ENCODE measurements at regions not wholly inside any gene's neighbourhood (a gene's known extent, or its start where the extent isn't known, plus 50 kb on each side); places are given as distances from the start of the nearest gene placed in this dataset.

DNA sequence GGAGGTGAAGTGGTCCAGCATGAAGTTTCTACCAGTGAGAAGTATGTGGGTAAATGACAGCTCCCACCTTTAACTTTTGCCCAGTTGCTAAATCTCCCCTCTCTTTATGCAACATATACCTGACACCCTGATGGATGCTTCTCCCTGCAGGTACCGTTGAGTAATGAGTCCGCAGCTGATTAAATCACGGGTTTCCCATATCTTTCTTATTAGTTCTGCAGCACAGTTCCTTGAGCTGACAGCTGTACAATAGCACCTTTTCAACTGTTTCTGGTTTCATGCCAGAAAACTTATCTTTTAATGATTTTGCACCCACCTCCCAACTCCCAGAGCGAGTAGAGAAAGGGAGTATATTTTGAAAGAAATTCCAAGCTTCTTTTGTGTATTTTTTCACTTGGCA, 161.0 kb upstream of the TUT7 start:
- TF ChIP-seq, protein P1, sequence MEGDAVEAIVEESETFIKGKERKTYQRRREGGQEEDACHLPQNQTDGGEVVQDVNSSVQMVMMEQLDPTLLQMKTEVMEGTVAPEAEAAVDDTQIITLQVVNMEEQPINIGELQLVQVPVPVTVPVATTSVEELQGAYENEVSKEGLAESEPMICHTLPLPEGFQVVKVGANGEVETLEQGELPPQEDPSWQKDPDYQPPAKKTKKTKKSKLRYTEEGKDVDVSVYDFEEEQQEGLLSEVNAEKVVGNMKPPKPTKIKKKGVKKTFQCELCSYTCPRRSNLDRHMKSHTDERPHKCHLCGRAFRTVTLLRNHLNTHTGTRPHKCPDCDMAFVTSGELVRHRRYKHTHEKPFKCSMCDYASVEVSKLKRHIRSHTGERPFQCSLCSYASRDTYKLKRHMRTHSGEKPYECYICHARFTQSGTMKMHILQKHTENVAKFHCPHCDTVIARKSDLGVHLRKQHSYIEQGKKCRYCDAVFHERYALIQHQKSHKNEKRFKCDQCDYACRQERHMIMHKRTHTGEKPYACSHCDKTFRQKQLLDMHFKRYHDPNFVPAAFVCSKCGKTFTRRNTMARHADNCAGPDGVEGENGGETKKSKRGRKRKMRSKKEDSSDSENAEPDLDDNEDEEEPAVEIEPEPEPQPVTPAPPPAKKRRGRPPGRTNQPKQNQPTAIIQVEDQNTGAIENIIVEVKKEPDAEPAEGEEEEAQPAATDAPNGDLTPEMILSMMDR (IDR thresholded peaks at IDR 0.05; ENCODE audit: low read length): no peak
- TF ChIP-seq EZH2 (IDR thresholded peaks at IDR 0.05; ENCODE audit: borderline replicate concordance, low read length): no peak

Measured in OCI-LY1 (cell line).